CD4-positive, alpha-beta T cell (primary cell): ENCODE measurements at regions not wholly inside any gene's neighbourhood (a gene's known extent, or its start where the extent isn't known, plus 50 kb on each side); places are given as distances from the start of the nearest gene placed in this dataset.

Experiments used
- ATAC-seq: fragments of 200-7000 bp; cut with Tn5 transposase; one replicate; pipeline ENCODE4 v1.10.0; 2022; ENCODE audit warnings: mild to moderate bottlenecking; ENCODE audit not compliant: poor library complexity
- CTCF ChIA-PET: fragments of 350-600 bp; sonication (Branson Sonifier 250); formaldehyde crosslinking; loops from one replicate; lab custom pipeline; 2021; ENCODE audit warnings: antibody characterized with exemption, inconsistent platforms; lab: Charles Lee
- POLR2A ChIA-PET: fragments of 350-600 bp; sonication (Branson Sonifier 250); formaldehyde crosslinking; loops from one replicate; lab custom pipeline; 2021; ENCODE audit warnings: antibody characterized with exemption, inconsistent platforms; lab: Charles Lee
- DNase-seq, 14 experiments: peaks; one replicate each; pipeline ENCODE4 v3.0.0-alpha.2; 2013 to 2020; ENCODE audit warnings: mixed read lengths in 2 of 14
- H3K27ac ChIP-seq, 2 donors: one replicate each; pipeline versions ENCODE4 v1.5.1 to v1.7.0; 2013; ENCODE audit warnings: low read length in 2 of 2, low read depth in 1 of 2, mild to moderate bottlenecking in 1 of 2
- H3K27me3 ChIP-seq, 2 experiments: 1 replicate in 1 of 2; 2 replicates in 1 of 2; pipeline versions ENCODE4 v1.6.1 to v1.7.0; 2013; ENCODE audit warnings: low read length in 2 of 2, control low read depth in 1 of 2, mild to moderate bottlenecking in 1 of 2, moderate library complexity in 1 of 2; ENCODE audit not compliant: insufficient read depth in 2 of 2, control insufficient read depth in 1 of 2
- H3K36me3 ChIP-seq: one replicate; pipeline ENCODE4 v1.6.1; 2013; ENCODE audit warnings: low read length, control low read depth; ENCODE audit not compliant: insufficient read depth
- H3K4me1 ChIP-seq: one replicate; pipeline ENCODE4 v1.6.1; 2013; ENCODE audit warnings: low read length, control low read depth; ENCODE audit not compliant: insufficient read depth
- H3K4me3 ChIP-seq: one replicate; pipeline ENCODE4 v1.5.1; 2013; ENCODE audit warnings: mild to moderate bottlenecking, low read length, moderate library complexity
- H3K9me3 ChIP-seq, 2 experiments: 1 replicate in 1 of 2; 2 replicates in 1 of 2; pipeline versions ENCODE4 v1.6.1 to v1.7.0; 2013; ENCODE audit warnings: low read length in 2 of 2, mild to moderate bottlenecking in 2 of 2, control low read depth in 1 of 2, moderate library complexity in 1 of 2; ENCODE audit not compliant: control insufficient read depth in 1 of 2, insufficient read depth in 1 of 2
- H3K27ac Mint-ChIP-seq: one replicate; pipeline ENCODE4 v1.8.0; 2020; ENCODE audit warnings: mixed read lengths
- H3K27me3 Mint-ChIP-seq: one replicate; pipeline ENCODE4 v1.8.0; 2021; ENCODE audit warnings: mixed read lengths
- H3K36me3 Mint-ChIP-seq: one replicate; pipeline ENCODE4 v1.8.0; 2021; ENCODE audit warnings: low read depth, mixed read lengths
- H3K4me1 Mint-ChIP-seq: one replicate; pipeline ENCODE4 v1.8.0; 2021; ENCODE audit warnings: low read depth, mixed read lengths
- H3K4me3 Mint-ChIP-seq: one replicate; pipeline ENCODE4 v1.8.0; 2020; ENCODE audit warnings: mild to moderate bottlenecking, mixed read lengths
- H3K9me3 Mint-ChIP-seq: one replicate; pipeline ENCODE4 v1.8.0; 2020; ENCODE audit warnings: mixed read lengths
- CTCF ChIP-seq: fragments of 200-600 bp; IDR thresholded peaks from one replicate; pipeline ENCODE4 v1.8.0; 2022; ENCODE audit warnings: antibody characterized with exemption, mild to moderate bottlenecking
- intact Hi-C, 2 experiments: fragments of 100-400 bp; cut with DNase I in 1 of 2; cut with micrococcal nuclease in 1 of 2; formaldehyde crosslinking; loops; one replicate each; pipeline versions ENCODE4 v1.15.1 to v1.9.0; 2023 to 2025; cut with DNase I, micrococcal nuclease

DNA sequence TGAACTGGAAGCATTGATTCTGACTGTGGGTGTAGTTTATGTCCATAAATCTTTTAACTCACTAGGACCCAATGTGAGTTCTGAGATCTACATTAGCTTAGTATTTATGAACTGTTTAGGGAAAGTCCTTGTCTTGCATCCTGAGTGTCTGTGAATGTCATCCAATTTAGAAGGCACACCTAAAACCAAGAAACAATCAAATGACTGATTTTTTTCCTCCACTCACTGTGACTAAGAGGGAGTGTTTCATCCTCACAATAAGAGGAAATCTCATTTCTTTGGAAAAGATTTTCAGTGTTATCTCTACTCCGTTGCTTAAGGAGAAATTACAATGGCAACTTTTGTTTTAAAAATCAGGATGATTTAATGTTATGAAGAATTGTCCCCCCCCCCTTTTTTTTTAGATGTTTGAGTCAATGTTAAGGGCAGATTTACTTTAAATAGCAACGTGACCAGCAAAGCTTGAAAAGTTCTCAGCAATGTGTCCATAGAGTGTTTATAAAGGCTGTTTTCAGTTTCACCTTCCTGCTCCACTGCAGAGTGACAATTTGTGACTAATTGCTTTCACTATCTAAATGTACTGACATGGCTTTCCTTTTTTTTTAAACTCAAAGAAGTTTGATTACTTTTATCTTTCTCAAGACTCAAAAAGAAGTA, 173.0 kb downstream of the SPCS3 start:
- no peak for TF ChIP-seq CTCF
- no peak overlapping the region for H3K27ac Mint-ChIP-seq
- ChIA-PET POLR2A (no interaction called here), CTCF (interaction anchor here (0.6 kb wide), 1 partner anchor 1350 kb away, joined by 4 read pairs; no protein-coding TSS in a partner anchor)
- H3K27ac ChIP-seq = no peak overlapping the region
- no peaks in the 10 kb centered on the region for H3K27me3 Mint-ChIP-seq
- intact Hi-C loops = no loop called here
- H3K9me3 ChIP-seq = no peaks in the 10 kb centered on the region
- DNase-seq (no peak), ATAC-seq (no peak)
- no peak overlapping the region for H3K4me3 ChIP-seq
- no peaks in the 10 kb centered on the region for H3K36me3 ChIP-seq
- H3K27me3 ChIP-seq = no peaks in the 10 kb centered on the region
- H3K9me3 Mint-ChIP-seq = peaks cover 3% of the 10 kb centered on the region
- no peaks in the 10 kb centered on the region for H3K4me1 Mint-ChIP-seq
- H3K36me3 Mint-ChIP-seq = no peaks in the 10 kb centered on the region
- H3K4me3 Mint-ChIP-seq = no peak overlapping the region
- H3K4me1 ChIP-seq = no peaks in the 10 kb centered on the region

DNA sequence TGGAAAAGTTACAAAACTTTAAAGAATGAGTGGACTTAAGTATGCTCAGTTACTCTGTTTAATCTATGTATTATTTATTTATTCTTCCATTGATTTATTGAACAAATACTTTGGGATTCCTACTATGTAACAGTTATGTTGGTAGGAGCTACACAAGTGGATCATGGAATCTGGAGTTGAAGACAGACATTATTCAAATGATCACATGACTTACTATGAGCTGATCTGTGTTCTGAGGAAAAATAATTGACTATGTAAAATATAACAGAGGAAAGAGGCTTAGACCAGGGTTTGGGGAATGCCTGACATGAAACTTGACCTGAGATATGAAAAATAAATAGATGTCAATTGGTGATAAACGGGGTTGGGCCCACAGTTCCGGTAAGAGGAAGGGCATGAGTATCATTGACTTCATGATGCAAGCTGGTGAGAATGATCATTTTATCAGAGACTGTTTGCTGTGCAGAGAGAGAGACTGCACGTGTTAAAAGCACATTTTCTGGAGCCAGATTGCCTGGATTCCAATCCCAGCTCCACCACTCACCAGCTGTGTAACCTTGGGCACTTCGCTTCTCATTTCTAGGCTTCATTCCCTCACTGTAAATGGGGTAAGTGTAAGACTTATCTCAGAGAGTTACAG, 179.0 kb downstream of the SPCS3 start:
- Histone ChIP-seq H3K27ac (no peak overlapping the region), H3K27me3 (no peaks in the 10 kb centered on the region), H3K36me3 (no peaks in the 10 kb centered on the region), H3K9me3 (no peaks in the 10 kb centered on the region), H3K4me3 (no peak overlapping the region), H3K4me1 (no peaks in the 10 kb centered on the region)
- CTCF ChIA-PET = no interaction called here
- POLR2A ChIA-PET = no interaction called here
- no peak for TF ChIP-seq CTCF
- no peaks in the 10 kb centered on the region for H3K4me1 Mint-ChIP-seq
- H3K27ac Mint-ChIP-seq = no peak overlapping the region
- intact Hi-C loops = no loop called here
- peaks cover under 1% of the 10 kb centered on the region for H3K9me3 Mint-ChIP-seq
- DNase-seq = no peak
- no peaks in the 10 kb centered on the region for H3K27me3 Mint-ChIP-seq
- no peak for ATAC-seq
- H3K4me3 Mint-ChIP-seq = no peak overlapping the region
- H3K36me3 Mint-ChIP-seq = no peaks in the 10 kb centered on the region

DNA sequence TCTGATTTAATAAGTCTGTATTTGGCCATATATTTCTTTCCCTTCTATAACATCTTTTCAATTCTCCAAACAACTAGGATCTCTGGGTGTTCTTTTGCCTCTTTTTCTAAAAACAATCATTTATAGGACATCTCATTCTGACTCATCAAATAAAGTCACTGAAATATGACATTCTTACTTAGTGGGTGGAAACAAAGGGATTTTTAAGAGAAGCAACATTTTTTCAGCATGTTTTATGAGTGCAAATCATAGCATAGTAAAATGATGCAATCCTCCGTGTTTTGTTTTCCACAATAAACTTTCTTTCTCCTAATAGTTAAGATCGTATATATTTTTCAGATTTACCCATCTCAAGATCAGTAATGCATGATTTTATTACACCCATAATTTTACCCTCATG, 179.8 kb downstream of the SPCS3 start:
- H3K27me3 ChIP-seq = no peaks in the 10 kb centered on the region
- ChIA-PET CTCF (no interaction called here), POLR2A (no interaction called here)
- H3K4me1 ChIP-seq = no peaks in the 10 kb centered on the region
- Mint-ChIP-seq H3K36me3 (no peaks in the 10 kb centered on the region), H3K27me3 (no peaks in the 10 kb centered on the region), H3K27ac (no peak overlapping the region), H3K4me1 (no peaks in the 10 kb centered on the region), H3K9me3 (no peaks in the 10 kb centered on the region), H3K4me3 (no peak overlapping the region)
- no peaks in the 10 kb centered on the region for H3K36me3 ChIP-seq
- ATAC-seq (no peak), DNase-seq (no peak)
- intact Hi-C loops = no loop called here
- H3K9me3 ChIP-seq = no peaks in the 10 kb centered on the region
- H3K27ac ChIP-seq = no peak overlapping the region
- no peak overlapping the region for H3K4me3 ChIP-seq
- no peak for TF ChIP-seq CTCF
